Liver (tissue), 8 donors: ENCODE measurements at regions not wholly inside any gene's neighbourhood (a gene's known extent, or its start where the extent isn't known, plus 50 kb on each side); places are given as distances from the start of the nearest gene placed in this dataset.

Experiments
- DNase-seq: peaks from one replicate; pipeline ENCODE4 v3.0.0-alpha.2; 2017; ENCODE audit warnings: low spot score
- H3K27ac ChIP-seq, 2 donors: one replicate each; pipeline ENCODE4 v1.7.0; 2013; ENCODE audit warnings: inconsistent platforms in 2 of 2, low read length in 2 of 2, control low read depth in 1 of 2, low read depth in 1 of 2, mild to moderate bottlenecking in 1 of 2
- H3K27me3 ChIP-seq, 4 donors: one replicate each; pipeline versions ENCODE4 v1.6.1 to v1.7.0; 2013; ENCODE audit warnings: low read length in 3 of 4, inconsistent platforms in 1 of 4, mild to moderate bottlenecking in 1 of 4, moderate library complexity in 1 of 4; ENCODE audit not compliant: control insufficient read depth in 4 of 4, insufficient read depth in 4 of 4
- H3K36me3 ChIP-seq, 4 donors: one replicate each; pipeline versions ENCODE4 v1.6.1 to v1.7.0; 2013; ENCODE audit warnings: low read length in 3 of 4, mild to moderate bottlenecking in 3 of 4, low read depth in 1 of 4, moderate library complexity in 1 of 4; ENCODE audit not compliant: control insufficient read depth in 4 of 4, insufficient read depth in 3 of 4
- H3K4me1 ChIP-seq, 4 donors: one replicate each; pipeline versions ENCODE4 v1.6.1 to v1.7.0; 2013; ENCODE audit warnings: low read length in 3 of 4, mild to moderate bottlenecking in 3 of 4, moderate library complexity in 1 of 4; ENCODE audit not compliant: control insufficient read depth in 4 of 4, insufficient read depth in 4 of 4
- H3K4me3 ChIP-seq, 3 donors: one replicate each; pipeline versions ENCODE4 v1.6.1 to v1.7.0; 2013; ENCODE audit warnings: low read length in 3 of 3, control low read depth in 1 of 3, low read depth in 1 of 3, mild to moderate bottlenecking in 1 of 3
- H3K9ac ChIP-seq, 2 donors: one replicate each; pipeline ENCODE4 v1.7.0; 2013; ENCODE audit warnings: low read length in 2 of 2, mild to moderate bottlenecking in 2 of 2, moderate library complexity in 2 of 2, control low read depth in 1 of 2, low read depth in 1 of 2
- H3K9me3 ChIP-seq, 4 donors: one replicate each; pipeline versions ENCODE4 v1.6.1 to v1.7.0; 2013; ENCODE audit warnings: low read length in 3 of 4; ENCODE audit not compliant: control insufficient read depth in 4 of 4
- ATF3 ChIP-seq: IDR thresholded peaks from 2 replicates; pipeline ENCODE4 v1.6.1; 2016; ENCODE audit warnings: antibody characterized with exemption
- CTCF ChIP-seq: fragments of 150-350 bp; IDR thresholded peaks from 2 replicates; pipeline ENCODE4 v1.5.1; 2017; ENCODE audit warnings: improper control_type of control experiment, low read depth, low read length; ENCODE audit not compliant: missing input control
- FOXA1 ChIP-seq: IDR thresholded peaks from 2 replicates; pipeline ENCODE4 v1.6.1; 2016; ENCODE audit warnings: antibody characterized with exemption
- FOXA2 ChIP-seq: IDR thresholded peaks from 2 replicates; pipeline ENCODE4 v1.6.1; 2016; ENCODE audit warnings: antibody characterized with exemption
- HNF4A ChIP-seq, 2 donors: conservative IDR thresholded peaks; 2 replicates each; pipeline ENCODE4 v1.6.1; 2016; ENCODE audit warnings: antibody characterized with exemption in 2 of 2, mild to moderate bottlenecking in 2 of 2
- HNF4G ChIP-seq: IDR thresholded peaks from 2 replicates; pipeline ENCODE4 v1.6.1; 2016; ENCODE audit warnings: antibody characterized with exemption
- JUND ChIP-seq, 2 donors: IDR thresholded peaks; 2 replicates each; pipeline ENCODE4 v1.6.1; 2016; ENCODE audit warnings: antibody characterized with exemption in 2 of 2
- MAX ChIP-seq: IDR thresholded peaks from 2 replicates; pipeline ENCODE4 v1.6.1; 2016; ENCODE audit warnings: antibody characterized with exemption
- NR2F2 ChIP-seq: IDR thresholded peaks from 2 replicates; pipeline ENCODE4 v1.6.1; 2016; ENCODE audit warnings: antibody characterized with exemption
- RAD21 ChIP-seq, 2 donors: IDR thresholded peaks; 2 replicates each; pipeline ENCODE4 v1.6.1; 2016; ENCODE audit warnings: antibody characterized with exemption in 2 of 2, mild to moderate bottlenecking in 2 of 2
- REST ChIP-seq: IDR thresholded peaks from 2 replicates; pipeline ENCODE4 v1.6.1; 2016; ENCODE audit warnings: antibody characterized with exemption, mild to moderate bottlenecking
- RXRA ChIP-seq, 2 donors: IDR thresholded peaks; 2 replicates each; pipeline ENCODE4 v1.6.1; 2017 to 2018; ENCODE audit warnings: antibody characterized with exemption in 2 of 2, mild to moderate bottlenecking in 1 of 2
- SP1 ChIP-seq: IDR thresholded peaks from 2 replicates; pipeline ENCODE4 v1.6.1; 2018; ENCODE audit warnings: antibody characterized with exemption, mild to moderate bottlenecking
- ZBTB33 ChIP-seq: IDR thresholded peaks from 2 replicates; pipeline ENCODE4 v1.6.1; 2016; ENCODE audit warnings: antibody characterized with exemption
- WGBS: extraction: QIAGEN DNeasy Blood & Tissue Kit; methylation state at CpG from one replicate; pipeline ENCODE4 v1.1.7; 2013; 5-methylcytosine and 5-hydroxymethylcytosine counted together
- donor health status: healthy.
- donor health status: healthy.
- donor health status: healthy.
- donor health status: healthy.
- donor health status: healthy.

- H3K4me1 ChIP-seq = no peaks in the 10 kb centered on the region
- no peaks in the 10 kb centered on the region for H3K36me3 ChIP-seq
- H3K9me3 ChIP-seq = no peaks in the 10 kb centered on the region
- H3K4me3 ChIP-seq = no peak overlapping the region
- H3K27ac ChIP-seq = no peak overlapping the region
- 53% methylated on average over 3 of the region's 3 CpGs for WGBS
- DNase-seq = no peak
- H3K9ac ChIP-seq = no peak overlapping the region
- no peak for TF ChIP-seq SP1
- no peak for TF ChIP-seq FOXA1
- TF ChIP-seq ATF3 = no peak
- no peak for TF ChIP-seq MAX
- H3K27me3 ChIP-seq = peaks cover 0 to 5% (median 0%) of the 10 kb centered on the region in 4 donors
Observed at GRCh38 chr3:18216996-18217395, 208.1 kb downstream of the SATB1 start.

- Histone ChIP-seq H3K36me3 (no peaks in the 10 kb centered on the region), H3K27me3 (peaks cover 0 to 2% (median 0%) of the 10 kb centered on the region in 4 donors), H3K4me1 (no peaks in the 10 kb centered on the region), H3K4me3 (no peak overlapping the region), H3K27ac (no peak overlapping the region), H3K9ac (no peak overlapping the region), H3K9me3 (no peaks in the 10 kb centered on the region)
- no peak for TF ChIP-seq FOXA2
- TF ChIP-seq REST = no peak
- TF ChIP-seq JUND (IDR thresholded peaks at IDR 0.05) = no peak
- TF ChIP-seq NR2F2 = no peak
- no peak for TF ChIP-seq ZBTB33
- no peak for TF ChIP-seq HNF4A (conservative IDR thresholded peaks at IDR 0.05)
- no peak for TF ChIP-seq FOXA1
- TF ChIP-seq HNF4G = no peak
- TF ChIP-seq RXRA (IDR thresholded peaks at IDR 0.05) = no peak
- DNase-seq = no peak
Observed at GRCh38 chr3:18215639-18216038, 209.5 kb downstream of the SATB1 start.

GRCh38 chr3:18211116-18211515, 214.0 kb downstream of the SATB1 start:
- no peak overlapping the region for H3K9ac ChIP-seq
- no peak overlapping the region for H3K4me3 ChIP-seq
- H3K27me3 ChIP-seq = no peaks in the 10 kb centered on the region
- no peaks in the 10 kb centered on the region for H3K36me3 ChIP-seq
- DNase-seq = no peak
- no peaks in the 10 kb centered on the region for H3K9me3 ChIP-seq
- no peaks in the 10 kb centered on the region for H3K4me1 ChIP-seq
- TF ChIP-seq CTCF (no peak), JUND (IDR thresholded peaks at IDR 0.05) (no peak), ATF3 (no peak), RAD21 (IDR thresholded peaks at IDR 0.05) (no peak), SP1 (no peak)
- no peak overlapping the region for H3K27ac ChIP-seq
- 59% methylated on average over 1 of the region's 1 CpG for WGBS
